ENCODE measurements at regions not wholly inside any gene's neighbourhood (a gene's known extent, or its start where the extent isn't known, plus 50 kb on each side); places are given as distances from the start of the nearest gene placed in this dataset.

- Histone ChIP-seq H2BK12ac (ENCODE audit: low read length in 2 of 2) (no peak overlapping the region), H3K9me3 (ENCODE audit: control insufficient read depth, low read length) (no peaks in the 10 kb centered on the region), H3K4ac (ENCODE audit: low read depth in 1 of 2, low read length in 2 of 2) (no peak overlapping the region), H3K4me3 (ENCODE audit: insufficient read depth in 1 of 2, low read depth in 1 of 2, low read length in 2 of 2) (no peak overlapping the region), H3K4me2 (ENCODE audit: low read length, poor library complexity, severe bottlenecking) (no peak overlapping the region), H2BK15ac (ENCODE audit: low read depth, poor library complexity, severe bottlenecking) (no peak overlapping the region), H4K8ac (ENCODE audit: low read length) (no peak overlapping the region), H2AK5ac (ENCODE audit: low read length, severe bottlenecking) (no peak overlapping the region), H2BK5ac (ENCODE audit: low read depth, low read length, poor library complexity, severe bottlenecking) (no peak overlapping the region), H3K4me1 (ENCODE audit: control insufficient read depth, insufficient read depth, low read depth, low read length) (no peaks in the 10 kb centered on the region), H3K27me3 (ENCODE audit: control insufficient read depth in 1 of 2, insufficient read depth in 1 of 2, low read length in 2 of 2) (no peaks in the 10 kb centered on the region), H3K79me1 (replicated peaks; ENCODE audit: low read length, poor library complexity, severe bottlenecking) (no peaks in the 10 kb centered on the region), H4K91ac (ENCODE audit: low read length) (no peak overlapping the region), H3K36me3 (ENCODE audit: control insufficient read depth in 1 of 2, insufficient read depth in 2 of 2, low read depth in 1 of 2, low read length in 2 of 2) (no peaks in the 10 kb centered on the region), H3K27ac (ENCODE audit: low read length, poor library complexity, severe bottlenecking) (no peak overlapping the region), H3K14ac (ENCODE audit: low read length in 2 of 2) (no peak overlapping the region), H3K18ac (ENCODE audit: low read depth in 1 of 2, low read length in 2 of 2) (no peak overlapping the region), H3K9ac (ENCODE audit: low read length) (no peak overlapping the region), H3K23ac (ENCODE audit: low read length in 2 of 2) (no peak overlapping the region), H2BK120ac (ENCODE audit: low read depth, low read length) (no peak overlapping the region), H2AFZ (ENCODE audit: low read depth, low read length) (no peak overlapping the region)
- 98% methylated on average over 4 of the region's 4 CpGs for WGBS
- no peak for DNase-seq
Observed at GRCh38 chr18:39751921-39752320, 2186.3 kb upstream of the CELF4 start.

- H4K8ac ChIP-seq (ENCODE audit: low read length): no peak overlapping the region
- H3K4me3 ChIP-seq (ENCODE audit: insufficient read depth in 1 of 2, low read depth in 1 of 2, low read length in 2 of 2): no peak overlapping the region
- H2AK5ac ChIP-seq (ENCODE audit: low read length, severe bottlenecking): no peak overlapping the region
- no peak overlapping the region for H3K4me2 ChIP-seq (ENCODE audit: low read length, poor library complexity, severe bottlenecking)
- DNase-seq: no peak
- no peak overlapping the region for H3K23ac ChIP-seq (ENCODE audit: low read length in 2 of 2)
- no peak overlapping the region for H2BK12ac ChIP-seq (ENCODE audit: low read length in 2 of 2)
- no peaks in the 10 kb centered on the region for H3K36me3 ChIP-seq (ENCODE audit: control insufficient read depth in 1 of 2, insufficient read depth in 2 of 2, low read depth in 1 of 2, low read length in 2 of 2)
- no peak overlapping the region for H3K18ac ChIP-seq (ENCODE audit: low read depth in 1 of 2, low read length in 2 of 2)
- no peaks in the 10 kb centered on the region for H3K27me3 ChIP-seq (ENCODE audit: control insufficient read depth in 1 of 2, insufficient read depth in 1 of 2, low read length in 2 of 2)
- H3K14ac ChIP-seq (ENCODE audit: low read length in 2 of 2): no peak overlapping the region
- no peak overlapping the region for H3K27ac ChIP-seq (ENCODE audit: low read length, poor library complexity, severe bottlenecking)
- H3K79me1 ChIP-seq (replicated peaks; ENCODE audit: low read length, poor library complexity, severe bottlenecking): no peaks in the 10 kb centered on the region
- H3K9ac ChIP-seq (ENCODE audit: low read length): no peak overlapping the region
- H4K91ac ChIP-seq (ENCODE audit: low read length): no peak overlapping the region
- H2BK5ac ChIP-seq (ENCODE audit: low read depth, low read length, poor library complexity, severe bottlenecking): no peak overlapping the region
- H3K9me3 ChIP-seq (ENCODE audit: control insufficient read depth, low read length): no peaks in the 10 kb centered on the region
- no peak overlapping the region for H2BK15ac ChIP-seq (ENCODE audit: low read depth, poor library complexity, severe bottlenecking)
- no peak overlapping the region for H2AFZ ChIP-seq (ENCODE audit: low read depth, low read length)
- WGBS: no CpG with 5 or more reads among the region's 1 CpG
- no peak overlapping the region for H2BK120ac ChIP-seq (ENCODE audit: low read depth, low read length)
- H3K4ac ChIP-seq (ENCODE audit: low read depth in 1 of 2, low read length in 2 of 2): no peak overlapping the region
- H3K4me1 ChIP-seq (ENCODE audit: control insufficient read depth, insufficient read depth, low read depth, low read length): no peaks in the 10 kb centered on the region
Observed at GRCh38 chr18:39751161-39751560, 2185.6 kb upstream of the CELF4 start.

GRCh38 chr18:39749154-39749553, 2183.6 kb upstream of the CELF4 start:
- H3K4me2 ChIP-seq (ENCODE audit: low read length, poor library complexity, severe bottlenecking): no peak overlapping the region

GRCh38 chr18:39748727-39749126, 2183.1 kb upstream of the CELF4 start:
- H2BK5ac ChIP-seq (ENCODE audit: low read depth, low read length, poor library complexity, severe bottlenecking): no peak overlapping the region
- H3K36me3 ChIP-seq (ENCODE audit: control insufficient read depth in 1 of 2, insufficient read depth in 2 of 2, low read depth in 1 of 2, low read length in 2 of 2): no peaks in the 10 kb centered on the region
- no peaks in the 10 kb centered on the region for H3K79me1 ChIP-seq (replicated peaks; ENCODE audit: low read length, poor library complexity, severe bottlenecking)
- no peak overlapping the region for H2AK5ac ChIP-seq (ENCODE audit: low read length, severe bottlenecking)
- no peak overlapping the region for H2AFZ ChIP-seq (ENCODE audit: low read depth, low read length)
- H2BK120ac ChIP-seq (ENCODE audit: low read depth, low read length): no peak overlapping the region
- H3K27ac ChIP-seq (ENCODE audit: low read length, poor library complexity, severe bottlenecking): no peak overlapping the region
- H3K18ac ChIP-seq (ENCODE audit: low read depth in 1 of 2, low read length in 2 of 2): no peak overlapping the region
- 85% methylated on average over 2 of the region's 2 CpGs for WGBS
- H3K14ac ChIP-seq (ENCODE audit: low read length in 2 of 2): no peak overlapping the region
- no peak overlapping the region for H3K23ac ChIP-seq (ENCODE audit: low read length in 2 of 2)
- no peaks in the 10 kb centered on the region for H3K4me1 ChIP-seq (ENCODE audit: control insufficient read depth, insufficient read depth, low read depth, low read length)
- no peak overlapping the region for H2BK12ac ChIP-seq (ENCODE audit: low read length in 2 of 2)
- no peak overlapping the region for H3K4me2 ChIP-seq (ENCODE audit: low read length, poor library complexity, severe bottlenecking)
- no peak overlapping the region for H4K91ac ChIP-seq (ENCODE audit: low read length)
- no peaks in the 10 kb centered on the region for H3K27me3 ChIP-seq (ENCODE audit: control insufficient read depth in 1 of 2, insufficient read depth in 1 of 2, low read length in 2 of 2)
- DNase-seq: no peak
- no peak overlapping the region for H2BK15ac ChIP-seq (ENCODE audit: low read depth, poor library complexity, severe bottlenecking)
- no peak overlapping the region for H3K9ac ChIP-seq (ENCODE audit: low read length)
- no peak overlapping the region for H3K4ac ChIP-seq (ENCODE audit: low read depth in 1 of 2, low read length in 2 of 2)
- no peak overlapping the region for H4K8ac ChIP-seq (ENCODE audit: low read length)
- no peaks in the 10 kb centered on the region for H3K9me3 ChIP-seq (ENCODE audit: control insufficient read depth, low read length)
- H3K4me3 ChIP-seq (ENCODE audit: insufficient read depth in 1 of 2, low read depth in 1 of 2, low read length in 2 of 2): no peak overlapping the region

More at GRCh38 chr18:39749154-39749553, 2183.6 kb upstream of the CELF4 start:
- H3K4me1 ChIP-seq (ENCODE audit: control insufficient read depth, insufficient read depth, low read depth, low read length): no peaks in the 10 kb centered on the region
- WGBS: 100% methylated on average over 2 of the region's 2 CpGs
- H3K27ac ChIP-seq (ENCODE audit: low read length, poor library complexity, severe bottlenecking): no peak overlapping the region
- no peak overlapping the region for H3K4ac ChIP-seq (ENCODE audit: low read depth in 1 of 2, low read length in 2 of 2)
- no peaks in the 10 kb centered on the region for H3K79me1 ChIP-seq (replicated peaks; ENCODE audit: low read length, poor library complexity, severe bottlenecking)
- H2AK5ac ChIP-seq (ENCODE audit: low read length, severe bottlenecking): no peak overlapping the region
- H3K18ac ChIP-seq (ENCODE audit: low read depth in 1 of 2, low read length in 2 of 2): no peak overlapping the region
- no peaks in the 10 kb centered on the region for H3K27me3 ChIP-seq (ENCODE audit: control insufficient read depth in 1 of 2, insufficient read depth in 1 of 2, low read length in 2 of 2)
- H3K14ac ChIP-seq (ENCODE audit: low read length in 2 of 2): no peak overlapping the region
- no peak overlapping the region for H2BK5ac ChIP-seq (ENCODE audit: low read depth, low read length, poor library complexity, severe bottlenecking)
- H2BK120ac ChIP-seq (ENCODE audit: low read depth, low read length): no peak overlapping the region
- no peak overlapping the region for H2BK12ac ChIP-seq (ENCODE audit: low read length in 2 of 2)
- H3K9me3 ChIP-seq (ENCODE audit: control insufficient read depth, low read length): no peaks in the 10 kb centered on the region
- no peak overlapping the region for H4K91ac ChIP-seq (ENCODE audit: low read length)
- H2AFZ ChIP-seq (ENCODE audit: low read depth, low read length): no peak overlapping the region
- H3K4me3 ChIP-seq (ENCODE audit: insufficient read depth in 1 of 2, low read depth in 1 of 2, low read length in 2 of 2): no peak overlapping the region
- no peak for DNase-seq
- H4K8ac ChIP-seq (ENCODE audit: low read length): no peak overlapping the region
- no peak overlapping the region for H3K9ac ChIP-seq (ENCODE audit: low read length)
- H3K23ac ChIP-seq (ENCODE audit: low read length in 2 of 2): no peak overlapping the region
- no peak overlapping the region for H2BK15ac ChIP-seq (ENCODE audit: low read depth, poor library complexity, severe bottlenecking)
- no peaks in the 10 kb centered on the region for H3K36me3 ChIP-seq (ENCODE audit: control insufficient read depth in 1 of 2, insufficient read depth in 2 of 2, low read depth in 1 of 2, low read length in 2 of 2)
